ENCODE measurements at regions not wholly inside any gene's neighbourhood (a gene's known extent, or its start where the extent isn't known, plus 50 kb on each side); places are given as distances from the start of the nearest gene placed in this dataset.
"Not testable (repeated sequence)": the region's sequence is repeated elsewhere in the genome, so short reads cannot be mapped to it uniquely, and the experiment has no call there.

- Histone ChIP-seq H3K9ac (ENCODE audit: low read depth, low read length) (no peak overlapping the region), H3K9me3 (replicated peaks; ENCODE audit: low read length) (no peaks in the 10 kb centered on the region), H3K4me2 (ENCODE audit: low read length) (no peak overlapping the region), H3K4me3 (ENCODE audit: low read length) (no peak overlapping the region), H3K36me3 (ENCODE audit: insufficient read depth, low read length) (no peaks in the 10 kb centered on the region), H3K4me1 (ENCODE audit: control insufficient read depth, insufficient read depth, low read length) (peaks cover 12% of the 10 kb centered on the region), H3K27me3 (ENCODE audit: control insufficient read depth, insufficient read depth, low read length) (no peaks in the 10 kb centered on the region)
Measured at GRCh38 chr5:104018299-104018698, 455.7 kb upstream of the NUDT12 start.

- no peak overlapping the region for H3K9ac ChIP-seq (ENCODE audit: low read depth, low read length)
- H3K4me3 ChIP-seq (ENCODE audit: low read length) = no peak overlapping the region
- H3K36me3 ChIP-seq (ENCODE audit: insufficient read depth, low read length) = no peaks in the 10 kb centered on the region
- peaks cover 12% of the 10 kb centered on the region for H3K4me1 ChIP-seq (ENCODE audit: control insufficient read depth, insufficient read depth, low read length)
- H3K9me3 ChIP-seq (replicated peaks; ENCODE audit: low read length) = no peaks in the 10 kb centered on the region
- H3K27me3 ChIP-seq (ENCODE audit: control insufficient read depth, insufficient read depth, low read length) = no peaks in the 10 kb centered on the region
- H3K4me2 ChIP-seq (ENCODE audit: low read length) = no peak overlapping the region
Measured at GRCh38 chr5:104016646-104017045, 454.1 kb upstream of the NUDT12 start.

GRCh38 chr5:104015765-104016164, 453.2 kb upstream of the NUDT12 start:
- Histone ChIP-seq H3K4me2 (ENCODE audit: low read length) (no peak overlapping the region), H3K9me3 (replicated peaks; ENCODE audit: low read length) (no peaks in the 10 kb centered on the region), H3K4me1 (ENCODE audit: control insufficient read depth, insufficient read depth, low read length) (peaks cover 12% of the 10 kb centered on the region), H3K27me3 (ENCODE audit: control insufficient read depth, insufficient read depth, low read length) (no peaks in the 10 kb centered on the region), H3K4me3 (ENCODE audit: low read length) (no peak overlapping the region), H3K36me3 (ENCODE audit: insufficient read depth, low read length) (no peaks in the 10 kb centered on the region), H3K9ac (ENCODE audit: low read depth, low read length) (no peak overlapping the region)

GRCh38 chr5:104002783-104003182, 440.2 kb upstream of the NUDT12 start:
- not testable (repeated sequence) for H3K36me3 ChIP-seq (ENCODE audit: insufficient read depth, low read length); H3K9me3 ChIP-seq (replicated peaks; ENCODE audit: low read length); H3K9ac ChIP-seq (ENCODE audit: low read depth, low read length); H3K4me3 ChIP-seq (ENCODE audit: low read length); H3K4me1 ChIP-seq (ENCODE audit: control insufficient read depth, insufficient read depth, low read length); H3K27me3 ChIP-seq (ENCODE audit: control insufficient read depth, insufficient read depth, low read length); H3K4me2 ChIP-seq (ENCODE audit: low read length)

- Histone ChIP-seq H3K9ac (ENCODE audit: low read depth, low read length) (no peak overlapping the region), H3K27me3 (ENCODE audit: control insufficient read depth, insufficient read depth, low read length) (no peaks in the 10 kb centered on the region)
Measured at GRCh38 chr5:104001136-104001535, 438.5 kb upstream of the NUDT12 start.

GRCh38 chr5:103993031-103993430, 430.4 kb upstream of the NUDT12 start:
- H3K27me3 ChIP-seq (ENCODE audit: control insufficient read depth, insufficient read depth, low read length) = no peaks in the 10 kb centered on the region
- no peaks in the 10 kb centered on the region for H3K4me1 ChIP-seq (ENCODE audit: control insufficient read depth, insufficient read depth, low read length)
- H3K4me3 ChIP-seq (ENCODE audit: low read length) = no peak overlapping the region
- H3K4me2 ChIP-seq (ENCODE audit: low read length) = no peak overlapping the region
- no peaks in the 10 kb centered on the region for H3K36me3 ChIP-seq (ENCODE audit: insufficient read depth, low read length)
- H3K9me3 ChIP-seq (replicated peaks; ENCODE audit: low read length) = peaks cover 2% of the 10 kb centered on the region
- no peak overlapping the region for H3K9ac ChIP-seq (ENCODE audit: low read depth, low read length)

More at GRCh38 chr5:104001136-104001535, 438.5 kb upstream of the NUDT12 start:
- H3K36me3 ChIP-seq (ENCODE audit: insufficient read depth, low read length) = no peaks in the 10 kb centered on the region
- no peak overlapping the region for H3K4me2 ChIP-seq (ENCODE audit: low read length)
- no peaks in the 10 kb centered on the region for H3K9me3 ChIP-seq (replicated peaks; ENCODE audit: low read length)
- H3K4me1 ChIP-seq (ENCODE audit: control insufficient read depth, insufficient read depth, low read length) = no peaks in the 10 kb centered on the region
- no peak overlapping the region for H3K4me3 ChIP-seq (ENCODE audit: low read length)

GRCh38 chr5:103990064-103990463, 427.5 kb upstream of the NUDT12 start:
- no peaks in the 10 kb centered on the region for H3K4me1 ChIP-seq (ENCODE audit: control insufficient read depth, insufficient read depth, low read length)
- H3K4me3 ChIP-seq (ENCODE audit: low read length) = no peak overlapping the region

GRCh38 chr5:103981592-103981991, 419.0 kb upstream of the NUDT12 start:
- no peaks in the 10 kb centered on the region for H3K27me3 ChIP-seq (ENCODE audit: control insufficient read depth, insufficient read depth, low read length)
- no peak overlapping the region for H3K9ac ChIP-seq (ENCODE audit: low read depth, low read length)
- no peak overlapping the region for H3K4me3 ChIP-seq (ENCODE audit: low read length)
- no peaks in the 10 kb centered on the region for H3K36me3 ChIP-seq (ENCODE audit: insufficient read depth, low read length)
- no peaks in the 10 kb centered on the region for H3K4me1 ChIP-seq (ENCODE audit: control insufficient read depth, insufficient read depth, low read length)
- H3K4me2 ChIP-seq (ENCODE audit: low read length) = no peak overlapping the region
- no peaks in the 10 kb centered on the region for H3K9me3 ChIP-seq (replicated peaks; ENCODE audit: low read length)

More at GRCh38 chr5:103990064-103990463, 427.5 kb upstream of the NUDT12 start:
- Histone ChIP-seq H3K4me2 (ENCODE audit: low read length) (no peak overlapping the region), H3K36me3 (ENCODE audit: insufficient read depth, low read length) (no peaks in the 10 kb centered on the region), H3K9me3 (replicated peaks; ENCODE audit: low read length) (peaks cover 2% of the 10 kb centered on the region), H3K9ac (ENCODE audit: low read depth, low read length) (no peak overlapping the region), H3K27me3 (ENCODE audit: control insufficient read depth, insufficient read depth, low read length) (no peaks in the 10 kb centered on the region)

- Histone ChIP-seq H3K9ac (ENCODE audit: low read depth, low read length) (no peak overlapping the region), H3K36me3 (ENCODE audit: insufficient read depth, low read length) (no peaks in the 10 kb centered on the region), H3K4me2 (ENCODE audit: low read length) (no peak overlapping the region), H3K4me1 (ENCODE audit: control insufficient read depth, insufficient read depth, low read length) (no peaks in the 10 kb centered on the region), H3K27me3 (ENCODE audit: control insufficient read depth, insufficient read depth, low read length) (no peaks in the 10 kb centered on the region), H3K4me3 (ENCODE audit: low read length) (no peak overlapping the region), H3K9me3 (replicated peaks; ENCODE audit: low read length) (no peaks in the 10 kb centered on the region)
Measured at GRCh38 chr5:103973669-103974068, 411.1 kb upstream of the NUDT12 start.

- H3K9ac ChIP-seq (ENCODE audit: low read depth, low read length) = not testable (repeated sequence)
Measured at GRCh38 chr5:103966295-103966694, 403.7 kb upstream of the NUDT12 start.

GRCh38 chr5:103962023-103962422, 399.4 kb upstream of the NUDT12 start:
- no peak overlapping the region for H3K9ac ChIP-seq (ENCODE audit: low read depth, low read length)
- no peak overlapping the region for H3K4me2 ChIP-seq (ENCODE audit: low read length)
- H3K9me3 ChIP-seq (replicated peaks; ENCODE audit: low read length) = no peaks in the 10 kb centered on the region
- H3K36me3 ChIP-seq (ENCODE audit: insufficient read depth, low read length) = no peaks in the 10 kb centered on the region
- no peaks in the 10 kb centered on the region for H3K4me1 ChIP-seq (ENCODE audit: control insufficient read depth, insufficient read depth, low read length)
- no peak overlapping the region for H3K4me3 ChIP-seq (ENCODE audit: low read length)
- no peaks in the 10 kb centered on the region for H3K27me3 ChIP-seq (ENCODE audit: control insufficient read depth, insufficient read depth, low read length)

More at GRCh38 chr5:103966295-103966694, 403.7 kb upstream of the NUDT12 start:
- H3K4me1 ChIP-seq (ENCODE audit: control insufficient read depth, insufficient read depth, low read length); H3K9me3 ChIP-seq (replicated peaks; ENCODE audit: low read length); H3K4me2 ChIP-seq (ENCODE audit: low read length); H3K27me3 ChIP-seq (ENCODE audit: control insufficient read depth, insufficient read depth, low read length); H3K4me3 ChIP-seq (ENCODE audit: low read length); H3K36me3 ChIP-seq (ENCODE audit: insufficient read depth, low read length): not testable (repeated sequence)

- Histone ChIP-seq H3K27me3 (ENCODE audit: control insufficient read depth, insufficient read depth, low read length) (no peaks in the 10 kb centered on the region), H3K9me3 (replicated peaks; ENCODE audit: low read length) (no peaks in the 10 kb centered on the region), H3K36me3 (ENCODE audit: insufficient read depth, low read length) (no peaks in the 10 kb centered on the region), H3K4me2 (ENCODE audit: low read length) (no peak overlapping the region), H3K9ac (ENCODE audit: low read depth, low read length) (no peak overlapping the region), H3K4me3 (ENCODE audit: low read length) (no peak overlapping the region), H3K4me1 (ENCODE audit: control insufficient read depth, insufficient read depth, low read length) (no peaks in the 10 kb centered on the region)
Measured at GRCh38 chr5:103953601-103954382, 391.2 kb upstream of the NUDT12 start.

All from skeletal muscle satellite cell (primary cell).